K562 (cell line): ENCODE measurements at regions not wholly inside any gene's neighbourhood (a gene's known extent, or its start where the extent isn't known, plus 50 kb on each side); places are given as distances from the start of the nearest gene placed in this dataset.

ENCODE experiments used
- ATAC-seq: fragments of 200-7000 bp; cut with Tn5 transposase; 3 replicates; pipeline ENCODE4 v1.9.1; 2020; ENCODE audit warnings: moderate library complexity
- BruUV-seq: library from RNA; stranded (reverse); fragments of 400-500 nt; replicated peaks from 2 replicates; lab custom pipeline; 2021; lab: Mats Ljungman, UMichigan
- CTCF ChIA-PET: fragments of 300-600 bp; formaldehyde crosslinking; extraction: SDS; loops from one replicate; lab custom pipeline; 2021; ENCODE audit warnings: low intra/inter-chr PET ratio; lab: Yijun Ruan, JAX
- POLR2A ChIA-PET: fragments of 300-600, 350-650 bp; sonication (Branson Sonifier 250); formaldehyde crosslinking; extraction: SDS; loops from one replicate; lab custom pipeline; 2021; ENCODE audit warnings: antibody characterized with exemption, inconsistent platforms; lab: Yijun Ruan, JAX
- DNase-seq, 4 experiments: peaks; one replicate each; pipeline versions ENCODE4 v3.0.0 to v3.0.0-alpha.2; 2011 to 2018; ENCODE audit warnings: low spot score in 3 of 4, mixed read lengths in 3 of 4; ENCODE audit errors: extremely low read depth in 1 of 4
- FAIRE-seq: peaks from 2 replicates; lab custom pipeline; 2011; peaks lifted over from hg19 to GRCh38; lab: Jason Lieb, UNC
- H2AFZ ChIP-seq: 2 replicates; pipeline ENCODE4 v1.6.0; 2011; ENCODE audit warnings: low read depth, low read length, control low read depth, inconsistent platforms
- H3K27ac ChIP-seq: fragments of 200-600 bp; 3 replicates; pipeline ENCODE4 v1.8.0; 2011; ENCODE audit warnings: low read depth, mild to moderate bottlenecking, control low read depth, inconsistent platforms, low read length, moderate library complexity, mixed read lengths; ENCODE audit errors: extremely low read depth
- H3K27me3 ChIP-seq, 2 experiments: fragments of 300-600 bp in 1 of 2; 2 replicates in 1 of 2; 3 replicates in 1 of 2; pipeline versions ENCODE4 v1.6.0 to v1.8.0; 2011; ENCODE audit warnings: inconsistent platforms in 2 of 2, low read length in 2 of 2, mild to moderate bottlenecking in 1 of 2, mixed read lengths in 1 of 2, moderate library complexity in 1 of 2; ENCODE audit not compliant: control insufficient read depth in 2 of 2, insufficient read depth in 2 of 2
- H3K36me3 ChIP-seq: fragments of 300-600 bp; 3 replicates; pipeline ENCODE4 v1.8.0; 2011; ENCODE audit warnings: mild to moderate bottlenecking, low read length, inconsistent platforms; ENCODE audit not compliant: control insufficient read depth, insufficient read depth
- H3K4me1 ChIP-seq, 2 experiments: fragments of 200-600 bp in 1 of 2; replicated peaks in 1 of 2; 2 replicates in 1 of 2; 3 replicates in 1 of 2; pipeline versions ENCODE4 v1.5.1 to v1.8.0; 2011; ENCODE audit warnings: inconsistent platforms in 2 of 2, low read length in 2 of 2, mild to moderate bottlenecking in 1 of 2, mixed read lengths in 1 of 2, moderate library complexity in 1 of 2; ENCODE audit not compliant: control insufficient read depth in 2 of 2, insufficient read depth in 2 of 2
- H3K4me2 ChIP-seq: 2 replicates; pipeline ENCODE4 v1.6.1; 2011; ENCODE audit warnings: low read length, control low read depth, inconsistent platforms, mixed read lengths; ENCODE audit not compliant: insufficient read depth
- H3K4me3 ChIP-seq: fragments of 200-600 bp; sonication (generic), shearing (Covaris generic); 2 replicates; pipeline ENCODE4 v1.5.1; 2016; ENCODE audit warnings: control low read depth, inconsistent platforms
- H3K79me2 ChIP-seq: fragments of 200-600 bp; 3 replicates; pipeline ENCODE4 v1.8.0; 2011; ENCODE audit warnings: low read length, inconsistent platforms; ENCODE audit not compliant: control insufficient read depth, insufficient read depth
- H3K9ac ChIP-seq, 2 experiments: 2 replicates each; pipeline versions ENCODE4 v1.6.0 to v1.6.1; 2011; ENCODE audit warnings: low read depth in 2 of 2, low read length in 2 of 2, control low read depth in 1 of 2, inconsistent platforms in 1 of 2, mild to moderate bottlenecking in 1 of 2, mixed read lengths in 1 of 2; ENCODE audit not compliant: insufficient read depth in 1 of 2
- H3K9me1 ChIP-seq: one replicate; pipeline ENCODE4 v1.6.0; 2011; ENCODE audit warnings: inconsistent platforms, mild to moderate bottlenecking, low read length, moderate library complexity; ENCODE audit not compliant: control insufficient read depth, insufficient read depth
- H3K9me3 ChIP-seq: replicated peaks from 2 replicates; pipeline ENCODE4 v1.5.1; 2011; ENCODE audit warnings: low read depth, low read length, inconsistent platforms; ENCODE audit not compliant: control insufficient read depth, insufficient read depth
- H4K20me1 ChIP-seq: replicated peaks from 2 replicates; pipeline ENCODE4 v1.6.1; 2011; ENCODE audit warnings: low read length, inconsistent platforms, mixed read lengths; ENCODE audit not compliant: control insufficient read depth, insufficient read depth
- BRD9 ChIP-seq: fragments of 450-650 bp; IDR thresholded peaks from 2 replicates; pipeline ENCODE4 v1.6.1; 2018; ENCODE audit warnings: low read depth; ENCODE audit not compliant: partially characterized antibody
- ZBTB40 ChIP-seq, 2 experiments: fragments of 450-650 bp in 1 of 2; sonication (generic) in 1 of 2; formaldehyde crosslinking in 1 of 2; IDR thresholded peaks; 2 replicates each; pipeline versions ENCODE4 v1.7.1 to v1.9.0; 2016 to 2022; ENCODE audit warnings: inconsistent platforms in 1 of 2, mild to moderate bottlenecking in 1 of 2, missing genetic modification reagents in 1 of 2
- in situ Hi-C: fragments of 300-500 bp; cut with MboI; formaldehyde crosslinking; loops from 4 replicates; pipeline ENCODE4 v1.15.0; 2018; ENCODE audit warnings: inconsistent platforms, mixed read lengths
- intact Hi-C: fragments of 100-400 bp; cut with micrococcal nuclease; formaldehyde crosslinking; loops from 2 replicates; pipeline ENCODE4 v1.14.2; 2022

- TF ChIP-seq ZBTB40 (IDR thresholded peaks at IDR 0.05) (no peak), ZBTB40 (CRISPR knock-in tag; IDR thresholded peaks at IDR 0.05) (no peak)
- TF ChIP-seq, all 486 proteins: peak for 4
Measured at GRCh38 chr7:119127706-119128105, 903.2 kb downstream of the ANKRD7 start (continued).

GRCh38 chr7:119132436-119132835, 907.9 kb downstream of the ANKRD7 start:
- H3K4me2 ChIP-seq, result no peak overlapping the region
- POLR2A ChIA-PET, result interaction anchor here (0.6 kb wide), 1 partner anchor 20 kb away, joined by 3 read pairs; no protein-coding TSS in a partner anchor
- H4K20me1 ChIP-seq, result no peaks in the 10 kb centered on the region
- no TSS peak for BruUV-seq
- no peaks in the 10 kb centered on the region for H3K9me3 ChIP-seq
- intact Hi-C loops (no loop called here), in situ Hi-C loops (no loop called here)
- CTCF ChIA-PET, result no interaction called here
- H3K27ac ChIP-seq, result no peak overlapping the region
- H3K79me2 ChIP-seq, result no peaks in the 10 kb centered on the region
- ATAC-seq (no peak), FAIRE-seq (no peak), DNase-seq (no peak)
- no peak overlapping the region for H2AFZ ChIP-seq
- H3K9ac ChIP-seq, result no peak overlapping the region
- H3K36me3 ChIP-seq, result no peaks in the 10 kb centered on the region
- H3K27me3 ChIP-seq, result no peaks in the 10 kb centered on the region
- H3K4me1 ChIP-seq, result no peaks in the 10 kb centered on the region
- no peaks in the 10 kb centered on the region for H3K9me1 ChIP-seq
- no peak overlapping the region for H3K4me3 ChIP-seq
- no peak for TF ChIP-seq BRD9
